NCI-H2107 treated with DMSO at 0.1 percent for 48 hours (cell line): ENCODE measurements at regions not wholly inside any gene's neighbourhood (a gene's known extent, or its start where the extent isn't known, plus 50 kb on each side); places are given as distances from the start of the nearest gene placed in this dataset.
"Not testable (repeated sequence)": the region's sequence is repeated elsewhere in the genome, so short reads cannot be mapped to it uniquely, and the experiment has no call there.

Source experiments
- DNase-seq: peaks from one replicate; lab custom pipeline; 2025; ENCODE audit not compliant: unreplicated experiment; lab: John Stamatoyannopoulos, UW

DNA sequence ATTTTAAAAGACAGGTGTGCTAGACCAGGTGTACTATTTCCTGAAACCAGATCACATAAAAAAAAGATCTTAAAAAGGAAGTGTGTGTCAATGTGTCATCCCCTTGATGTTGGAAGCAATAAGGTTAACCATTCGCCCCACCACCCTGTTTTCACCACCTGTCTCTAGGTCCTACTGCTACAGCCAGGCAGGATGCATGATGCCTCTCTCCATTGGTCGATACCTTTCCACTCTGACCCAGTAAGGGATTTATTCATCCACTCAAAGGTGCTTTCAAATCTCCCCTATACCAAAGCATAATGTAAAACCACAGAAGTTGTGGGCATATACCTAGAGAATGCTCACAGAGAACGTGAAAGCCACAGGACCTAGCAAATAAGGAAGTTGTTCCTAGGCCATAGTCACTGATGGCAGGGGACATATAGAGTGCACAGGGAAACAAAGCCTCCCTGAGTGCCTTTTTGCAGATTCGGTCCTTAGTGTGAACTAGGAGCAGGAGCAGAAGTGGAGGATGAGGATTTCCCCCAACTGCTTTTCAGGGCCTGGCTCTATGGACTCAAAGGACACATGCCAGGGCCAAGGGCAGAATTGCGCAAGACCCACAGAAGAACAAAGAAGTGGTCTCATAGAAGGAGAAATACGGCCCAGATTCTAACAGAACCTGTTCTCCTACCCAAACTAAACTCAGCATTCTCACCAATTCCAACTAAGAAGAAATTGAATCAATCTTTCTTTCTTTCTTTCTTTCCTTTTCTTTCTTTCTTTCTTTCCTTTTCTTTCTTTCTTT lies 631.5 kb upstream of the NRP1 start:
- no peak for DNase-seq

DNA sequence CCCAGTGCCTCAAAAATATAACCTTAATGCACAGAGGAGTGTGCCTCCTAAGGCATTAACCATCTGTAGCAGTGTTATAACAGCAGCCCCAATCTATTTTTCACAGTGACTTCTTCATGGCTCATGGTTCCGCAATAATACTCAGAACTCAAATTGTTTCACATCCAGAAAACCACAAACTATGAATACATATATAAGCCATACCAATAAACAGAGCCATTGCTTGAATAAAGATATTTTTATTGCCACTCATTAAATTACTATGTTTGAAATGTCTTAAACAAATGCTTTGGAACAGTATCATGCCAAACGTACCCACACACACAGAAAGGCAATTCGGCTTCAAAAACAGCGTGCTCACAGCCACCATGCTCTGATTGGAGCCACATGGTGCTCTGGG lies 629.3 kb upstream of the NRP1 start:
- DNase-seq: no peak

DNA sequence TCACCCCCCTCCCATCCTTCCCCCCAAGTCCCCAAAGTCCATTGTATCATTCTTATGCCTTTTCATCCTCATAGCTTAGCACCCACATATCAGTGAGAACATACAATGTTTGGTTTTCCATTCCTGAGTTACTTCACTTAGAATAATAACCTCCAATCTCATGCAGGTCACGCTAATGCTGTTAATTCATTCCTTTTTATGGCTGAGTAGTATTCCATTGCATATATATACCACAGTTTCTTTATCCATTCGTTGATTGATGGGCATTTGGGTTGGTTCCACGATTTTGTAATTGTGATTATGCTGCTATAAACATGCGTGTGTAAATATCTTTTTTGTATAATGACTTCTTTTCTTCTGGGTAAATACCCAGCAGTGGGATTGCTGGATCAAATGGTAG lies 621.9 kb upstream of the NRP1 start:
- DNase-seq: not testable (repeated sequence)

DNA sequence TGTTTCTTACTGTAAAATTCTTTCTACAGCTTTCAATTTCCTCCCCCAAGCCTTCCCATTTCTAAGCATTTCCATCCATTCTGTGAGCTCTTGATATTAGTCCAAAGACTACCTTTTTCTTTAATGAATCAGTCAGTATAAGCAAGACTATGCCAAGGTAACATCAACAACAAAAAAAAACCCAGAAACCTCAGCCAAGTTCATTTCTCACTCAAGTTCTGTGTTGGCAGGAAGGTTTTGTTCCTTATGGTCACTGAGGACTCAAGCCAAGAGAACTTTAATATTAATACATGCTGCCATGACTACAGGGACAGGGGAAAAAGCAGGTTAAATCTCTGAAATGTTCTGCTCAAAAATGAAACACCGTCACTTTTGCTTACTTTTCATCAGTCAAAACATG lies 621.2 kb upstream of the NRP1 start:
- DNase-seq: no peak

DNA sequence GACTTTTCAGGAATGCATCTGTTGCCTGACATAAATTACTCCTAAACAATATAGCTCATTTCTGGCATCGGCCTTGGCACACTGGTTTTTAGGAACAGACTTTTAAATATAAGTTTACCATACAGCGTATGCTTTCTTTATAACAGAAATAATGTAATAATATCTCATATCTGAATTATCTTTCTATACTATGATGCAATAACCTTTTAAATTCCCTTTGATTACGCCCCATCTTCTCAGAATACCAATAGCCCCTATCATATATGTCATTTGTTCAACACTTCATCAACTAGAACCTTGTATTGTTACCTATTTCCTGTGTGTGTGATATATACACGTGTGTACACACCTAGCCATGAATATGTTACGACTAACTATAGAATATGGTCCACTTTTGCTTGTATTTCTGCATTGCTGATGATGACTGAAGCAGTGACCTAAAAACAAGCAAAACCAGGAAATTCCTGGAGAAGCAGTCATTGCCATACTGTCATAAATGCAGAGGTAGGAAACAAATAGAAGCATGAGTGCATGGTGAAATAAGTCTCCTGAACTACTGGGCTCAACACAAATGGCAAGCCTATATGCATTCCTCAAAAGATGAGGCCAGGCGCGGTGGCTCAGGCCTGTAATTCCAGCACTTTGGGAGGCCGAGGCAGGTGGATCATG lies 618.4 kb upstream of the NRP1 start:
- DNase-seq: no peak

DNA sequence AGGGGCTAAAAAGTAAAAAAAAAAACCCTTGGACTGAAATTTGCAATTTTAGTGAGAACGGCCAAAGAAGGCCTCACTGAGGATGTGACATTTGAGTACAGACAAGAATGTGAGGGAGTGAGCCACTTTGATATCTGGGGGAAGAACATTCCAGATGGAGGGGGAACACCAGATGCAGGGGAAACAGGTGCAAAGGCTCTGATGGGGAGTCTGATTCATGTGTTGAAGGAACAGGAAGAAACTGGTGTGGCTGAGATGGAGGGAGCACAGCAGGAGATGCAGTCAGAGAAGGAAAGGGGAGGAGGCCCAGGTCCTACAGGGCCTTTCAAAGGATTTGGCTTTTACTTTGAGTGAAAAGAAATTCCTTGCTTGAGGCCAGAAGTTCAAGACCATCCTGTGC lies 615.7 kb upstream of the NRP1 start:
- DNase-seq: no peak

DNA sequence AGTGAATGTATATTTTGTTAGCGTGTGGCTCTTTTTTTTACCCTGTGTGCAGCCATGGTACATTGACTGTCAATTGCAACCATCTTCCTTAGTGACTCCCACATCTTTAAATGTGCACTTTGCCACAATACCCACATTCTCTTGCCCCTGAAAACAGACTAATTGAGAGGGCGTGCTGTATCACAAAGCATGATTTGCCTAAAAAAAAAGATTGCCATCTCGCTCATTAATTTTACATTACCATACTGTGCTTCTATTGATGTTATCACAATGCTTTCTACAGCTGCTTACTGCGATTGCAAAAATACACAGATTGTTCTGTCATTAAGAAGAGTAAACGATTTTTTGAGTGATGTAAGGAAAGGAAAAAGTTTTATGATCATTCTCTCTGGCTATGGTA lies 613.1 kb upstream of the NRP1 start:
- DNase-seq: no peak

DNA sequence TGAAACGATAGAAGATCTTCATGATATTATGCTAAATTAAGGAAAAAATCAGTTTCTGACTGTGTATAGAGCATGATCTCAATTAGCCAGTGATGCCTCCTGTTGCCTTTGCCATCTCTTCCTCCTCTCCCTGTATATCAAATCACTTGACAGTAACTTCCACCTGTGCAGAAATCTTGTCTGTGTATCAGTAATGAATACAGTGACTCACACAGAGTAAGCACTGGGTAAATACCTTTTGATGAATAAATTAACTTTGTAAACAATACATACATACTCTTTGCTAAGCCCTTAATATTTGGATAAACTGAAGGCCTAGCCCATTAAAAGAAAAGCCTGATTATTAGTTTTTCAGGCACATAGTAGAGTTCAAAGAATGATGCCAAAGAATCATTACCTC lies 610.6 kb upstream of the NRP1 start:
- DNase-seq: no peak

DNA sequence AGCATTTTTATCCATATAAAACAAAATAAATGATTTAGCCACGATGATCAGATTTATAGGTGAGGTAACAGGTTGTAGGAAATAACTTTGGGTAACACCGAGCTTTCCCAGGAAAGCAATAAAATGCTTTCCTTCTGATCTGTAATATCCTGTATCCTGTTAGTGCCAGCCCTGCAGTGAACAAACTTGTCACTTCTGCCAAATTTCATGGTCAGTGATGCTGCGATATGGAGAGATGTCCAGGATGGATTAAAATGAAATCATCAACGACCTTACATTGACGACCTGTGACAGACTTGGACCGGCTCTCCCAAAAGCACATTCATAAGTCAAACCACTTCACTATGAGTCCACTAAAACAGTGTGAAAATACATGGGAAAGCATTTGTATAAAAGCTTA lies 608.0 kb upstream of the NRP1 start:
- no peak for DNase-seq

DNA sequence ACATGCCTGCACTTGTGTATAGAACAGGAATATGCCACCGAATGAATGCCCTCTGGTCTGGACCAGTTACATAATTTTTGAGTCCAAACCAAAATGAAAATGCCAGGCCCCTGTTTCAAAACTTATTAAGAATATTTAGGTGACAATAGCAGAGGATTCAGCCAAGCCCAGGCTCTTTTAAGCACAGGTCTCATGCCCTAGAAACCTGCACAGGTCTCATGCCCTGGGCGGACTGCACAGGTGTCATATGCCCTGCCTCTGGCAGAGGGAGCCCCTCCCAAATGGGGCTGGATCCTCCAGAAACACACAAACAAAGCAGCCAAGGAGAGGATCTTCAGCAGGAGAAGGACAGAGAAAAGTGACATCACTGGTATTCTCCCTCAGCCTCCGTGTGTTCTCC lies 605.4 kb upstream of the NRP1 start:
- no peak for DNase-seq

DNA sequence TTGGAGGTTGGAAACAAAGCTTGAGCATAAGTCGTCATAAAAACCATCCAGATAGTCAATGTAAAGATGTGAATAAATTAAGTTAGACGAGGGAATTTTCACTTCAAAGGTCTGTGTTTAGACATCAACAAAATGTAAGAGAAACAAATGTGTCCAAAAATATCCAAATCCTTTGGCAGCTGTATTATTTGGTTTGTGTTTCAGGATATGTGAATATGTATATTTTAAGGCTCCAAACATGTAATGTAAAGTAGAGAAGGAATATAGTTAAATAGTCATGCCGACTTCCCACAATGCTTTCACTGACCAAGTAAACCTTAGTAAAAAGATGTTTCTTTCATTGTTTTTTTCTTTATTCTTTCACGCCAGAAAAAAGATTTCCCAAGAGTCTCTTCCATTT lies 604.9 kb upstream of the NRP1 start:
- no peak for DNase-seq

DNA sequence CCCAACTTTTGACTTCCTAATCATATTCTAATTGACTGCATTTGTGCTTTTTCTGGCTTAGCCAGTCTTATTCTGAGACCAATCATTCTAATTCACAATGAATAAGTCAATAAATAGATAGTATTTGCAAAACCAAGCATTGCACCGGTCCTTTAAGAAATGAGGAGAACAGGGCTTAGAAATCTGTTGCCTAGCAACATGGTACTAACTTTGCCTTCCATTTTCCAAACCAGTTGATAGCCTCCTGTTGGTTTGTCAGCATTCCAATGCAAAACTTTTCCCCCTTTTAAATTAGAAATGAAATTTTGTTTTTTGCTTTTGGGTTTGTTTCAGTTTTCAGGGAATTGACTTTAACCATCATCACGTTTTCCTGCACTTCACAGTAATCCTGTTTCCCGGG lies 603.5 kb upstream of the NRP1 start:
- DNase-seq: no peak

DNA sequence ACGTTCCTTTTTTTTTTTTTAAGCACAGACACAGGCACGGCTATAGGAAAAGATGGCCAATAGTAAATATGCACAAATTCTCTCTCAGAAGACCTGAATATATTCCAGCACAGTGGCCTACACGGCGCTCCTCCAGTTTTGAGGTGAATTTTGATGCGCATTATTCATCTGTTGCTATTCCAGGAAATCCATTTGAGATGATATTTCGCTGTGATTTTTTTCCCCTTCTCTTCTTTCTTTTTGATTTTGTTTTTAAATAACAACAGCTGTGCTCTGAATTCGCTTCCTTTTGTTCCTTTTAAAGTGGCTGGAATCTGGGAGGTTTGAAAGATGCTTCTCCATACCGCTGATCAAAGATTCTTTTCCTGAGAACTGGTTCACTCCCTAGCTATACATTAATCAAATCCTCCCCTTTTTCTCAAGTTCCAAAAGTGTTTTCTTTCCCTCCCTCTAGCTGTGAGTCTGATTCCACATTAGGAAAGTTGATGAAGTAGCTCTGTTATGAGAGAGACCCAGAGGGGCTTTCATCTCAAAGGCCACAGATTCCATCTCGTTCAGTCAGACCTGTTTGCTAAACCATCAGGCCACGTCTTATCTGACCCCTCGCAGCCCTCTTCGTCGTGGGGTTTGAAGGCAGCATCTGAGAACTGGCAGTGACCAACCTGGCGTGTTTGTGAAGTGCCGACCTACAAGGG lies 602.7 kb upstream of the NRP1 start:
- no peak for DNase-seq

DNA sequence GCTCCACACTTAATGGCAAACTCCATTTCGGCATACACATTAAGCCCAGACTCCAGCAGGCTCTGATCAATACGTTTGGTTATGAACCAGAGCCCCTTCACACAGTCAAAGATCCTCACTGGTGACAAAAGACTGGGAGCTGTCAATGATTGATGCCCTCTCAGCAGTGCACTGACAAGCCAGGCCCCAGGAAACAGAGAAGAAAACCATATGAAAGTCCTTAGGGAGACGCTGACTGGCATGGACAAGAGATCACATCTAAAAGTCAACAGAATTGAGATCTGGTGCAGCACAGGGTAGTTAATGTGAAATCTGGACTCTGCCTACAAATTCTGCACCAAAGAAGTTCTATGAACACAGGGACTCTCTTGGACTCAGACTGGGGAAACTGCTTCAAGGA lies 600.9 kb upstream of the NRP1 start:
- DNase-seq: no peak

DNA sequence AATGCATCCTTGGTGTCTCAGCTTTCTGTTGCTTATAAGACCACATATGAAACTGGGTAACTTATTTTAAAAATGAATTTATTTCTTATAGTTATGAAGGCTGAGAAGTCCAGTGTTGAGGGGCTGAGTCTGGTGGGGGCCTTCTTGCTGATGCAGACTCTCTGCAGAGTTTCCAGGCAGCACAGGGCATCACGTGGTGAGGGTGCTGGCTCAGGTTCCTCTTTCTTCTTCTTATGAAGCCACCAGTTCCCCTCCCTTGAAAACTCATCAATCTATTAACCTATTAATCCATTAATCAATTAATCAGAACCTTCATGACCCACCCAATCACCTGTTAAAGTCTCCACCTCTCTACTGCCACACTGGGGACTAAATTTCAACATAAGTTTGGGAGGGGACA lies 595.6 kb upstream of the NRP1 start:
- no peak for DNase-seq

DNA sequence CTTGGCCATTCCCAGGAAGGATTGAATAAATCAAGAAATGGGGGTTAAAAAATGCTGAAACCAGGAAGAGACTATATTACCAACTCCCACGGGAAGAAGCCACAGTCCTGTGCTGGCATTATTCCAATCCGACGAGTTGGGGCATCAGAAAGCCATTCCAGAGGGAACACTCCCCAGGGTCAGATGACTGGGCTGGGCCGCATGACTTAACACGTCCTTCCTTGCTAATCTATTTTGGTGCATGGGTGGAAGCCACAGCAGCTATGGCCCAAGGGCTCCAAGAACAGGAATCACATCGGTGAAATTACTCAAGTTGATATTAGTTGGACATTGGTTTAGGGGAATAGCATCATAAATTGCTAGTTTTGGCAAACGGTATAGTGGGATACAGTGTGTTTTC lies 592.9 kb upstream of the NRP1 start:
- DNase-seq: no peak

DNA sequence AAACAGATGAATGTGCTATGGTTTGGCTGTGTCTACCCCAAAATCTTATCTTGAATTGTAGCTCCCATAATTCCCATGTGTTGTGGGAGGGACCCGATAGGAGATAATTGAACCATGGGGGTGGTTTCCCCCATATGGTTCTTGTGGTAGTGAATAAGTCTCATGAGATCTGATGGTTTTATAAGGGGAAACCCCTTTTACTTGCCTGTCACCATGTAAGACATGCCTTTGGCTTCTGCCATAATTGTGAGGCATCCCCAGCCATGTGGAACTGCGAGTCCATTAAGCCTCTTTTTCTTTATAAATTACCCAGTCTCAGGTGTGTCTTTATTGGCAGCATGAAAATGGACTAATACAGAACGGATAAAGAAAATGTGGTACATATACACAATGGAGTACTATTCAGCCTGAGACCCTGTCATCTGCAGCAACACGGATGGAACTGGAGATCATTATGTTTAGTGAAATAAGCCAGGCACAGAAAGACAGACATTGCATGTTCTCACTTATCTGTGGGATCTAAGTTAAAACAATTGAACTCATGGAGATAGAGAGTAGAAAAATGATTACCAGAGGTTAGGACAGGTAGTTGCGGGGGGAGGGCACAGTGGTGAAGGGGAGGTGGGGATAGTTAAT lies 587.6 kb upstream of the NRP1 start:
- no peak for DNase-seq

DNA sequence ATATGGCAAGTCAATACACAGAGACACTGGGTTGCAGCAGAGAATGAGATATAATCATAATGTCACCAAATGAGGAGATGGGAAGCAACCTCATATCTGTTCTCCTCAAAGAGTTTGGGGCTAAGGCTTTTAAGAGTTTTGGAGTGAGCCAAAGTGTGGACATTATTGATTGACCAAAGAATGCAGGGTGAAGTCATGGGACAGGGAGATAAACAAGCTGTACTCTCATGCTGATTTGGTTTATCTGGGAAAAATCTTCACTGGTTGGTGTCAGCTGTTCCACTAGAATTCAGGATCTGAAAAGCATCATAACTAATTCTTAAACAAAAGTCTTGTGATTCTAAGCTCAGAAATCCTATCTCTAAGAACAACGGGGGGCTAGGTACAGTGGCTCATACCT lies 585.9 kb upstream of the NRP1 start:
- DNase-seq: no peak

DNA sequence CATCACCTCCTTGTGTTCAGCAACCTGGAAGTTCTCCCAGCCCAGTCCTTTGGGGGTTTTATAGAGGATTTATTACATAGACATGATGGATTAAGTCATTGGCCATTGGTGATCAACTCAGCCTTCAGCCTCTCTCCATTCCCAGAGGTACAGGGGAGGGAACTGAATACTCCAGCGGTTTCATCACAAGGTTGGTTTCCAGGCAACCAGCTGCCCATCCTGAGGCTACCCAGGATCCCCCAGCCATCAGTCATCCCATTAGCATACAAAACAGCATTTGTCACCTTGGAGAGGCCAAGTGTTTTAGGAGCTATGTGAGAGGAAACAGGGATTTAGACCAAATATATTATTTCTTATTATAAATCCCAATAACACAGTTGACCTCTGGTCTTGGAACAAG lies 584.8 kb upstream of the NRP1 start:
- DNase-seq: no peak

DNA sequence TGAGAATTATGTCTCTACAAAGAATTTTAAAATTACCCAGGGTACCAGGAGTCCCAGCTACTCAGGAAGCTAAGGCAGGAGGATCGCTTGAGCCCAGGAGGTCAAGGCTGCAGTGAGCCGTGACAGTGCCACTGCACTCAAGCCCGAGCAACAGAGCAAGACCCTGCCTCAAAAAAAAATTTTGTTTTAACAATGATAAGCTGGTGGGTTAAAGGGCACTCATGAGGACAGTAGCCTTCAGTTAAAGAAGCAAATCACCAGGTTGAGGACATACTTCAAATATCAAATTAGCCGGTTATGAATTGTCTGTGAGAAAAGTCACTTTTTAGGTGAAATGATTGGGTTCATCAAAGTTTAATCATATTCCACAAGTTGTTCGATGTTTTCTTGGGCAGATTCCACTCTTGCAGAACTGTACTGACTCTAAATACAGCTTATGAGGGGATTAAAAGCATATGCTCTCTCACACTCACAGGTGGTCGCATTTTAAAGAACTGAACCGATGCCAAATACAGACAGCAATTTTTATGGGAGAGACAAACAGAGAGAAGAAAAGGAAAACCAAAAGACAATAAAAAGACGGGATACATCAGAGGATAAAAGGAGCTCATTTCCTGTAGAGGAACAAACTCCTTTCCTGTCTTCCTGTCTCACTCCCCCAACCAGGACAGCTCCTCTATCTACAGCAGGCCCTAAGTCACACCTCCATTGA lies 582.8 kb upstream of the NRP1 start:
- no peak for DNase-seq

DNA sequence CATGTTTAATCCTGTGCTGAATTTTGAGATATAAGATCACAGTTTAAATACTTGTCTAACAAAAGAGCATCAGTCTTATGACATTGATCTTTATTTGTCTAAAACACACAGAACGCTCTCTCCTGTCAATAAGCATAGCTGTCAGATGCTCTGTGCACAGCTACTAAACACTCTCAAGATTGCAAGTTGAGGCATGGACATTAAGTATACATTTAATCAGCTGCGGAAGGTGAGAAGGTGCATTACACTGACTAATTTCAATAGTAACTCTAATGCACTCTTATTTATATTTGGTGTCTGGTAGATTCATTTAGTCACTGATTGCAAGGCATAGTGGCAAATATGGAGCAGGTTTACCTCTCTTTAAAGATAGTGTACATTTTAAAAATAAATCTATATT lies 580.3 kb upstream of the NRP1 start:
- no peak for DNase-seq
